Adrenal gland (tissue), 5 donors: ENCODE measurements at regions not wholly inside any gene's neighbourhood (a gene's known extent, or its start where the extent isn't known, plus 50 kb on each side); places are given as distances from the start of the nearest gene placed in this dataset.

Source experiments
- POLR2A ChIP-seq, 2 donors: fragments of 450-650 bp; IDR thresholded peaks; one replicate each; pipeline ENCODE4 v1.6.1; 2017; ENCODE audit warnings: antibody characterized with exemption in 2 of 2, mild to moderate bottlenecking in 2 of 2, moderate library complexity in 1 of 2
- TF ChIP-seq, protein P1 (sequence below), 6 experiments: fragments of 450-650 bp in 4 of 6; fragments of 200-600 bp in 2 of 6; sonication (generic) in 1 of 6; IDR thresholded peaks; 1 replicate in 5 of 6; 2 replicates in 1 of 6; pipeline versions ENCODE4 v1.5.1 to v1.8.0; 2016 to 2021; ENCODE audit warnings: antibody characterized with exemption in 6 of 6, mild to moderate bottlenecking in 2 of 6, moderate library complexity in 1 of 6
- donor health status: DM: no; HTN: no; CAD: no.

DNA sequence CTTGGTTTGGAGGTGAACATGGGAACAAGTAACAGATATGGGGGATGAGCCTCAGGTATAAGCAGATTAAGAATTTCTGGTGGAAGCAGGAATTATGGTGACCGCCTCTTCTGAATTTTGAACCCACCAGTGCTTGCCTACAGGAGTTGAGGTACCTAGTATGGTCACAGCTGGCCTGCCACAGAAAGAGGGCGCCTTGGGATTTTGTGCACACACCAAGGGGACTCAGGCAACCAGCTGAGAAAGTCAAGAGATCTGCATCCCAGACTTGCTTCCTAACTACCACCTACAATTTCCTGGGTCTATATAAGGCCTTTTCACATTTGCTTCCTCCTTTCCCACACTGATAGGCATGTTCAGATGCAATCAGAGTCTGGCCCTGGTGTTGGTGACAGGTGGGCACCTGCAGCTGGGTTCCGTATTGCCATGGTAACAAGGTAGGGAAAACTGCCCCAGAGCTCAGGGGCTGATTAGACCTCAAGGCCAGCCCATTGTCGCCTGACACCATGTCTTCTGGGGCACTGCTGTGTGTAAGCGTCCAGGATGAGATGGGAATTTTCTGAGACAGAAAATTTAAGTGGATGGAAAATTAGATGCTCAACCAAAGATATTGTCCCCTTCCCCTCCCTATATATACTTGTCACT, 75.9 kb upstream of the RASGRF1 start:
- TF ChIP-seq, protein P1, sequence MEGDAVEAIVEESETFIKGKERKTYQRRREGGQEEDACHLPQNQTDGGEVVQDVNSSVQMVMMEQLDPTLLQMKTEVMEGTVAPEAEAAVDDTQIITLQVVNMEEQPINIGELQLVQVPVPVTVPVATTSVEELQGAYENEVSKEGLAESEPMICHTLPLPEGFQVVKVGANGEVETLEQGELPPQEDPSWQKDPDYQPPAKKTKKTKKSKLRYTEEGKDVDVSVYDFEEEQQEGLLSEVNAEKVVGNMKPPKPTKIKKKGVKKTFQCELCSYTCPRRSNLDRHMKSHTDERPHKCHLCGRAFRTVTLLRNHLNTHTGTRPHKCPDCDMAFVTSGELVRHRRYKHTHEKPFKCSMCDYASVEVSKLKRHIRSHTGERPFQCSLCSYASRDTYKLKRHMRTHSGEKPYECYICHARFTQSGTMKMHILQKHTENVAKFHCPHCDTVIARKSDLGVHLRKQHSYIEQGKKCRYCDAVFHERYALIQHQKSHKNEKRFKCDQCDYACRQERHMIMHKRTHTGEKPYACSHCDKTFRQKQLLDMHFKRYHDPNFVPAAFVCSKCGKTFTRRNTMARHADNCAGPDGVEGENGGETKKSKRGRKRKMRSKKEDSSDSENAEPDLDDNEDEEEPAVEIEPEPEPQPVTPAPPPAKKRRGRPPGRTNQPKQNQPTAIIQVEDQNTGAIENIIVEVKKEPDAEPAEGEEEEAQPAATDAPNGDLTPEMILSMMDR (IDR thresholded peaks at IDR 0.05), result no peak
- TF ChIP-seq POLR2A (IDR thresholded peaks at IDR 0.05), result no peak
